Duodenal mucosa (tissue), 2 donors: ENCODE measurements at regions not wholly inside any gene's neighbourhood (a gene's known extent, or its start where the extent isn't known, plus 50 kb on each side); places are given as distances from the start of the nearest gene placed in this dataset.
"Not testable (repeated sequence)": the region's sequence is repeated elsewhere in the genome, so short reads cannot be mapped to it uniquely, and the experiment has no call there.

Experiments
- H3K27ac ChIP-seq: one replicate; pipeline ENCODE4 v1.7.0; 2013; ENCODE audit warnings: low read depth, low read length
- H3K27me3 ChIP-seq, 2 donors: one replicate each; pipeline ENCODE4 v1.7.0; 2013; ENCODE audit warnings: low read length in 2 of 2, control low read depth in 1 of 2; ENCODE audit not compliant: insufficient read depth in 2 of 2, control insufficient read depth in 1 of 2
- H3K36me3 ChIP-seq, 2 donors: one replicate each; pipeline ENCODE4 v1.7.0; 2013; ENCODE audit warnings: low read length in 2 of 2, control low read depth in 1 of 2; ENCODE audit not compliant: insufficient read depth in 2 of 2, control insufficient read depth in 1 of 2
- H3K4me1 ChIP-seq, 2 donors: one replicate each; pipeline ENCODE4 v1.7.0; 2013; ENCODE audit warnings: low read length in 2 of 2, control low read depth in 1 of 2; ENCODE audit not compliant: insufficient read depth in 2 of 2, control insufficient read depth in 1 of 2
- H3K4me3 ChIP-seq, 2 donors: one replicate each; pipeline ENCODE4 v1.7.0; 2013; ENCODE audit warnings: low read length in 2 of 2, low read depth in 1 of 2
- H3K9ac ChIP-seq, 2 donors: one replicate each; pipeline ENCODE4 v1.7.0; 2013; ENCODE audit warnings: low read length in 2 of 2, low read depth in 1 of 2
- H3K9me3 ChIP-seq, 2 donors: one replicate each; pipeline ENCODE4 v1.7.0; 2013; ENCODE audit warnings: low read length in 2 of 2, control low read depth in 1 of 2; ENCODE audit not compliant: control insufficient read depth in 1 of 2

DNA sequence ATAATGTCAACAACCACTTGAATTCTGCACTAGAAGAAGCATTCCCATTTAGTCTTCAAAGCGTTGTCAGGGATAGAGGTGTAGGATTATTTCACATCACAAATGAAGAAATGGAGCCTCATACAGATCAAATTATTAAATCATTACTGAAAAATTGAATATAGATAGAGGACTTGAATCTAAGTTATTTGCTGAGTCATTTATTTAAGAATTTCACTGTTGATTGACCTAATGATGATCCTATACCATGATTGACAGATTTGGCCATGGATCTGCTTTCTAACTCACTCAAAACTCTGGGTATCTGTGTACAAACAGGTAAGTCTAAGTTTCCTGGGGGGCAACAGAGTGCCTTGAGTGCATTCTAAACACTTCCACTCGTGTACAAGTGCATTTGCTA is 215.9 kb downstream of the BTBD3 start:
- H3K9ac ChIP-seq, result no peak overlapping the region
- H3K36me3 ChIP-seq, result no peaks in the 10 kb centered on the region
- no peaks in the 10 kb centered on the region for H3K27me3 ChIP-seq
- H3K9me3 ChIP-seq, result no peaks in the 10 kb centered on the region
- no peaks in the 10 kb centered on the region for H3K4me1 ChIP-seq
- no peak overlapping the region for H3K27ac ChIP-seq
- H3K4me3 ChIP-seq, result no peak overlapping the region

DNA sequence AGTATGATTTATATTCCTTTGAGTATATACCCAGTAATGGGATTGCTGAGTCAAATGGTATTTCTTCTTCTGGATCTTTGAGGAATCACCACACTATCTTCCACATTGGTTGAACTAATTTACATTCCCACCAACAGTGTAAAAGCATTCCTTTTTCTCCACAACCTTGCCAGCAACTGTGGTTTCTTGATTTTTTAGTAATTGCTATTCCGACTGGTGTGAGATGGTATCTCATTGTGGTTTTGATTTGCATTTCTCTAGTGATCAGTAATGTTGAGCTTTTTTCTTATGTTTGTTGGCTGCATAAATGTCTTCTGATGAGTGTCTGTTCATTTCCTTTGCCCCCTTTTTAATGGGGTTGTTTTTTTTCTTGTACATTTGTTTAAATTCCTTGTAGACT is 228.3 kb downstream of the BTBD3 start:
- H3K9me3 ChIP-seq, H3K4me1 ChIP-seq, H3K27ac ChIP-seq, H3K4me3 ChIP-seq, H3K36me3 ChIP-seq, H3K9ac ChIP-seq, H3K27me3 ChIP-seq: not testable (repeated sequence)

- H3K9me3 ChIP-seq, result no peaks in the 10 kb centered on the region
- no peak overlapping the region for H3K4me3 ChIP-seq
- no peaks in the 10 kb centered on the region for H3K4me1 ChIP-seq
- H3K9ac ChIP-seq, result no peak overlapping the region
- H3K27me3 ChIP-seq, result no peaks in the 10 kb centered on the region
- H3K36me3 ChIP-seq, result no peaks in the 10 kb centered on the region
- no peak overlapping the region for H3K27ac ChIP-seq
Observed at GRCh38 chr20:12152996-12153395, 235.3 kb downstream of the BTBD3 start.

- Histone ChIP-seq H3K4me1 (no peaks in the 10 kb centered on the region), H3K9ac (no peak overlapping the region), H3K27me3 (no peaks in the 10 kb centered on the region), H3K4me3 (no peak overlapping the region), H3K9me3 (no peaks in the 10 kb centered on the region), H3K36me3 (no peaks in the 10 kb centered on the region), H3K27ac (no peak overlapping the region)
Observed at GRCh38 chr20:12153628-12154027, 235.9 kb downstream of the BTBD3 start.

GRCh38 chr20:12156252-12156651 is 238.6 kb downstream of the BTBD3 start:
- Histone ChIP-seq H3K9ac (no peak overlapping the region), H3K4me3 (no peak overlapping the region), H3K36me3 (no peaks in the 10 kb centered on the region), H3K9me3 (no peaks in the 10 kb centered on the region), H3K27ac (no peak overlapping the region), H3K27me3 (no peaks in the 10 kb centered on the region), H3K4me1 (no peaks in the 10 kb centered on the region)

GRCh38 chr20:12159261-12159660 is 241.6 kb downstream of the BTBD3 start:
- no peaks in the 10 kb centered on the region for H3K27me3 ChIP-seq
- H3K36me3 ChIP-seq, result no peaks in the 10 kb centered on the region
- H3K27ac ChIP-seq, result no peak overlapping the region
- no peak overlapping the region for H3K4me3 ChIP-seq
- H3K4me1 ChIP-seq, result no peaks in the 10 kb centered on the region
- no peak overlapping the region for H3K9ac ChIP-seq
- H3K9me3 ChIP-seq, result no peaks in the 10 kb centered on the region

- Histone ChIP-seq H3K4me1 (no peaks in the 10 kb centered on the region), H3K27ac (no peak overlapping the region), H3K4me3 (no peak overlapping the region), H3K27me3 (no peaks in the 10 kb centered on the region), H3K36me3 (no peaks in the 10 kb centered on the region), H3K9ac (no peak overlapping the region), H3K9me3 (no peaks in the 10 kb centered on the region)
Observed at GRCh38 chr20:12161734-12162133, 244.0 kb downstream of the BTBD3 start.

DNA sequence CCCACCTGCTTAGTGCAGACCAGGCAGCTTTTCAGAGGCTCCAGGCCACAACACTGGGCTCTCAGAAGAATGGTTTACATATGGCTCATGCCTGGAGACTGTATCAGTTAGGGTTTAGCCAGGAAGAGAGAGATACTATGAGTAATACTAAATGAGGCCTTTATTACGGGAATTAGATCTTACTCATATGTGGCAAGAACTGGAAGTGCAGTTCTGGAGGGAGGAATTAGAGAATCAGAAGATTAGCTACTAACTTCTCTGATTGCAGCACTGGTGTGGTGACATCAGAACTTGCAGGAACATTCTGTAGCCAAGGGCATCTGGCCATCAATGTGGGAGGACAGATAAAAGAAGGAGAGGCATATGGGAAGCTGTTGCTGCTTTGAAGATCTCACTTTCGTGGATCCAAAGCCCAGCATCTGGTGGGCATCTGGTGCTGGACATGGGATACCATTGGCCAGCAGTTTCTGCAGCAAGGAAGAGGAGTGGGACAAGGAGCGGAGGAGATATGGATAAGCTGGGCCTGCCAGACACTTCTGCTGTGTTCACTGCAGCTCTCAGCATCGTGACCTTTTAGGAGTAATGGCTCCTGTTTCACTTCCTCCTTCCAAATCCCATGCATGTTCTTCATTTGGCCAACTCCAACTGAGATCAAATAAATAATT is 248.5 kb downstream of the BTBD3 start:
- Histone ChIP-seq H3K9me3 (peaks cover 0 to 13% of the 10 kb centered on the region in 2 donors), H3K4me1 (no peaks in the 10 kb centered on the region), H3K27me3 (no peaks in the 10 kb centered on the region), H3K27ac (no peak overlapping the region), H3K9ac (no peak overlapping the region), H3K36me3 (no peaks in the 10 kb centered on the region), H3K4me3 (no peak overlapping the region)

DNA sequence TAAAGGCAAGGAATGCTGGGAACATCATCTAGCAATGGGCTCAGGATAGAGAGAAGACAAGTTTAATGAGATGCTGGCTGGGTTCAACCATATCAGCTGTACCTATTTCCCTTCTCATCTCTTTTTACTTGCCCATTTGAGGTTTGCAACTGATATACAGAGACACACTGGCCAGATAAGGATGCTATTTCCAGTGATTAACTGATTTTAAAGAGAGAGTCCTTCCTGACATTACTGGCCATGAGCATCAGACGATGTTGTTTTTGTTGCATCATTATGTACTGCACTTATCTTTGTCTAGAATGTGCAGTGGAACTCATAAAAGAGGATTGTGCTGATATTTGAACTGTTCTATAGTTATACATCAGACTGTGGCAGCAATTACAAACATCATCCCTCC is 252.7 kb downstream of the BTBD3 start:
- Histone ChIP-seq H3K9ac (no peak overlapping the region), H3K4me3 (no peak overlapping the region), H3K27me3 (no peaks in the 10 kb centered on the region), H3K9me3 (peaks cover 0 to 13% of the 10 kb centered on the region in 2 donors), H3K36me3 (no peaks in the 10 kb centered on the region), H3K27ac (no peak overlapping the region), H3K4me1 (no peaks in the 10 kb centered on the region)

DNA sequence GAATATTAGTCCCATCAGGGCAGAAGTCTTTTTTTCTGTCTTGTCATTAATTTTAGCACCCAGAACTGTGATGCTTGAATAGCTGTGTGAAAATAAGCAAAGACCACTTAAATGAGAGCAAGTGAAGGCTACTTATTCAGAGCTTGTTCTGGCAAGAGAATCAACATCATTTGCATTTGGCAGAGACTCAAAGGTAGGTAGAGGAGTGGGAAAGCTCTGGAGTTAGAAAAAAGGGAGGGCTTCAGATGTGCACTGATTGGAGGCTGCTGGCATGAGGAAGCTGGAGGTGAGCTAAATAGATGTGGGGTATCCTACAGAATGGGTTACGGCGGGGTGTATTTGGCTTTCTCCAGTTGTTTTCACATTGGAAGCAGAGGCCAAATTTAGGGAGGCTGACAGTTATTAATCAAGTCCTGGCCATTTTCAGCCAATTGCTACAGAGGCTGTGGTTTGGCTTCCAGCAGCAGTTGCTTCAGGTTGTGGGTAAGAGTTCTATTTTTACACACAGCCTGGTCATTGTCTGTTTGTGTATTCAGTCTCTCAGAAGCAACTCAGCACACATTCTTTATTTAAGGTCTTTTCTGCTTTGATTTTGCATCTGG is 254.3 kb downstream of the BTBD3 start:
- no peaks in the 10 kb centered on the region for H3K27me3 ChIP-seq
- H3K36me3 ChIP-seq, result no peaks in the 10 kb centered on the region
- H3K9ac ChIP-seq, result no peak overlapping the region
- no peak overlapping the region for H3K4me3 ChIP-seq
- H3K27ac ChIP-seq, result no peak overlapping the region
- peaks cover 0 to 2% of the 10 kb centered on the region in 2 donors for H3K4me1 ChIP-seq
- H3K9me3 ChIP-seq, result peaks cover 0 to 13% of the 10 kb centered on the region in 2 donors
